B cell (primary cell): ENCODE measurements at regions not wholly inside any gene's neighbourhood (a gene's known extent, or its start where the extent isn't known, plus 50 kb on each side); places are given as distances from the start of the nearest gene placed in this dataset.

Source experiments
- ATAC-seq: fragments of 200-7000 bp; cut with Tn5 transposase; one replicate; pipeline ENCODE4 v1.10.0; 2021; ENCODE audit warnings: low read depth, mild to moderate bottlenecking, moderate number of reproducible peaks, moderate library complexity
- CTCF ChIA-PET: fragments of 350-600 bp; sonication (Branson Sonifier 250); formaldehyde crosslinking; loops from one replicate; lab custom pipeline; 2021; ENCODE audit warnings: antibody characterized with exemption, inconsistent platforms; lab: Charles Lee
- POLR2A ChIA-PET: fragments of 350-600 bp; sonication (Branson Sonifier 250); formaldehyde crosslinking; loops from one replicate; lab custom pipeline; 2021; ENCODE audit warnings: antibody characterized with exemption; lab: Charles Lee
- DNase-seq: peaks from one replicate; pipeline ENCODE4 v3.0.0; 2013
- H2AFZ ChIP-seq: 2 replicates; pipeline ENCODE4 v1.6.1; 2012; ENCODE audit warnings: mild to moderate bottlenecking, low read depth, low read length; ENCODE audit not compliant: insufficient read depth, poor library complexity, severe bottlenecking
- H3K27ac ChIP-seq, 2 donors: 1 replicate in 1 of 2; 2 replicates in 1 of 2; pipeline ENCODE4 v1.5.1; 2012 to 2013; ENCODE audit warnings: low read length in 2 of 2, mild to moderate bottlenecking in 2 of 2, moderate library complexity in 1 of 2
- H3K27me3 ChIP-seq, 4 experiments: fragments of 200-600 bp in 1 of 4; sonication (generic) in 1 of 4; replicated peaks in 1 of 4; 1 replicate in 2 of 4; 2 replicates in 2 of 4; pipeline versions ENCODE4 v1.6.1 to v1.7.0; 2013 to 2016; ENCODE audit warnings: low read length in 3 of 4, mild to moderate bottlenecking in 2 of 4, mixed read lengths in 1 of 4, moderate library complexity in 1 of 4; ENCODE audit not compliant: insufficient read depth in 4 of 4, control insufficient read depth in 3 of 4; ENCODE audit errors: control extremely low read depth in 1 of 4
- H3K36me3 ChIP-seq, 2 experiments: replicated peaks in 1 of 2; 1 replicate in 1 of 2; 2 replicates in 1 of 2; pipeline versions ENCODE4 v1.6.1 to v1.7.1; 2013; ENCODE audit warnings: low read length in 1 of 2; ENCODE audit not compliant: insufficient read depth in 2 of 2, control insufficient read depth in 1 of 2; ENCODE audit errors: control extremely low read depth in 1 of 2, extremely low read depth in 1 of 2
- H3K4me1 ChIP-seq, 2 donors: fragments of 200-600 bp in 1 of 2; sonication (generic) in 1 of 2; 1 replicate in 1 of 2; 2 replicates in 1 of 2; pipeline versions ENCODE4 v1.5.1 to v1.6.1; 2013 to 2017; ENCODE audit warnings: low read length in 2 of 2; ENCODE audit not compliant: control insufficient read depth in 2 of 2, insufficient read depth in 2 of 2
- H3K4me2 ChIP-seq: replicated peaks from 2 replicates; pipeline ENCODE3; 2012; ENCODE audit warnings: mild to moderate bottlenecking, low read depth, low read length; ENCODE audit not compliant: poor library complexity, severe bottlenecking
- H3K4me3 ChIP-seq, 5 experiments: fragments of 200-600 bp in 1 of 5; sonication (generic) in 1 of 5; 1 replicate in 3 of 5; 2 replicates in 2 of 5; pipeline versions ENCODE4 v1.5.1 to v1.7.0; 2011 to 2016; ENCODE audit warnings: low read length in 4 of 5, mild to moderate bottlenecking in 4 of 5, low read depth in 2 of 5, control low read depth in 1 of 5, moderate library complexity in 1 of 5; ENCODE audit not compliant: insufficient read depth in 1 of 5; ENCODE audit errors: control extremely low read depth in 1 of 5, extremely low read depth in 1 of 5
- H3K79me2 ChIP-seq: fragments of 200-600 bp; sonication (generic); one replicate; pipeline ENCODE4 v1.6.0; 2016; ENCODE audit warnings: low read length; ENCODE audit not compliant: control insufficient read depth, insufficient read depth
- H3K9ac ChIP-seq: fragments of 200-600 bp; sonication (generic); 2 replicates; pipeline ENCODE4 v1.6.1; 2017; ENCODE audit warnings: mild to moderate bottlenecking, low read length, moderate library complexity
- H3K9me3 ChIP-seq, 3 donors: one replicate each; pipeline versions ENCODE4 v1.6.1 to v1.7.1; 2013; ENCODE audit warnings: low read length in 2 of 3; ENCODE audit not compliant: control insufficient read depth in 2 of 3, insufficient read depth in 1 of 3; ENCODE audit errors: control extremely low read depth in 1 of 3
- H4K20me1 ChIP-seq: 2 replicates; pipeline ENCODE4 v1.6.0; 2012; ENCODE audit warnings: mild to moderate bottlenecking, low read length; ENCODE audit not compliant: insufficient read depth, control insufficient read depth, poor library complexity, severe bottlenecking
- H3K27ac Mint-ChIP-seq: one replicate; pipeline ENCODE4 v1.8.0; 2021; ENCODE audit warnings: mixed read lengths
- H3K27me3 Mint-ChIP-seq: one replicate; pipeline ENCODE4 v1.8.0; 2021; ENCODE audit warnings: mixed read lengths
- H3K4me1 Mint-ChIP-seq: one replicate; pipeline ENCODE4 v1.8.0; 2021; ENCODE audit warnings: mixed read lengths
- H3K4me3 Mint-ChIP-seq: one replicate; pipeline ENCODE4 v1.8.0; 2021; ENCODE audit warnings: mixed read lengths
- H3K9me3 Mint-ChIP-seq: one replicate; pipeline ENCODE4 v1.8.0; 2022; ENCODE audit warnings: mixed read lengths; ENCODE audit not compliant: insufficient read depth
- CTCF ChIP-seq: fragments of 200-600 bp; IDR thresholded peaks from one replicate; pipeline ENCODE4 v1.8.0; 2022; ENCODE audit warnings: antibody characterized with exemption, mild to moderate bottlenecking
- EZH2 ChIP-seq: IDR thresholded peaks from 2 replicates; pipeline ENCODE4 v1.6.1; 2012; ENCODE audit warnings: borderline replicate concordance, low read depth, mild to moderate bottlenecking, moderate library complexity, low read length; ENCODE audit not compliant: insufficient read depth, poor library complexity, severe bottlenecking
- WGBS: methylation state at CpG from one replicate; pipeline ENCODE4 v1.1.5; 2013; ENCODE audit warnings: missing lambda C conversion rate; ENCODE audit not compliant: insufficient coverage; 5-methylcytosine and 5-hydroxymethylcytosine counted together
- intact Hi-C: fragments of 100-400 bp; cut with micrococcal nuclease; formaldehyde crosslinking; loops from one replicate; pipeline ENCODE4 v1.10.0; 2022

DNA sequence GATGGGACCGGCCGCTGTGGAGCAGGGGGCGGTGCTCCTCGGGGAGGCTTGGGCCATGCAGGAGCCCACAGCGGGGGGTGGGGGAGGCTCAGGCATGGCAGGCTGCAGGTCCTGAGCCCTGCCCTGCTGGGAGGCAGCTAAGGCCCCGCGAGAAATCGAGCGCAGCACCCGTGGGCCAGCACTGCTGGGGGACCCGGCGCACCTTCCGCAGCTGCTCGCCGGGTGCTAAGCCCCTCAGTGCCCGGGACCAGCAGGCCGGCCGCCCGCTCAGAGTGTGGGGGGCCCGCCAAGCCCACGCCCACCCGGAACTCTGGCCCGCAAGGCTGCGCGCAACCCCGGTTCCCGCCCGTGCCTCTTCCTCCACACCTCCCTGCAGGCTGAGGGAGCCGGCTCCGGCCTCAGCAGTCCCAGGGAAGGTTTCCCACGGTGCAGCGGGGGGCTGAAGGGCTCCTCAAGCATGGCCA lies 131.5 kb downstream of the SNX18 start:
- no peaks in the 10 kb centered on the region for H3K9me3 Mint-ChIP-seq
- ChIA-PET CTCF (interaction anchor here (0.5 to 1.8 kb wide), 6 partner anchors 9 to 195 kb away, joined by 3 to 8 read pairs (median 4); partner anchors contain the start of gene SNX18), POLR2A (no interaction called here)
- Histone ChIP-seq H4K20me1 (no peaks in the 10 kb centered on the region), H3K9ac (no peak overlapping the region), H3K79me2 (no peaks in the 10 kb centered on the region), H3K9me3 (peaks cover 0 to 11% (median 0%) of the 10 kb centered on the region in 3 donors), H3K27me3 (no peaks in the 10 kb centered on the region), H3K4me2 (no peak overlapping the region), H3K27ac (peak overlapping the region in 1 of 2 donors; percentile 87), H3K4me3 (no peak overlapping the region), H2AFZ (no peak overlapping the region), H3K4me1 (peaks cover 58 to 63% of the 10 kb centered on the region in 2 donors), H3K36me3 (no peaks in the 10 kb centered on the region)
- peaks cover 56% of the 10 kb centered on the region for H3K4me1 Mint-ChIP-seq
- H3K4me3 Mint-ChIP-seq = no peak overlapping the region
- ATAC-seq = no peak
- peak overlapping the region; percentile 66 for H3K27ac Mint-ChIP-seq
- no peaks in the 10 kb centered on the region for H3K27me3 Mint-ChIP-seq
- no peak for DNase-seq
- TF ChIP-seq CTCF (no peak), EZH2 (no peak)
- 96% methylated on average over 26 of the region's 32 CpGs for WGBS
- intact Hi-C loops = loop anchor here (10.0 kb wide), 1 partner anchor 334 kb away; the partner anchor contains the start of gene ARL15

DNA sequence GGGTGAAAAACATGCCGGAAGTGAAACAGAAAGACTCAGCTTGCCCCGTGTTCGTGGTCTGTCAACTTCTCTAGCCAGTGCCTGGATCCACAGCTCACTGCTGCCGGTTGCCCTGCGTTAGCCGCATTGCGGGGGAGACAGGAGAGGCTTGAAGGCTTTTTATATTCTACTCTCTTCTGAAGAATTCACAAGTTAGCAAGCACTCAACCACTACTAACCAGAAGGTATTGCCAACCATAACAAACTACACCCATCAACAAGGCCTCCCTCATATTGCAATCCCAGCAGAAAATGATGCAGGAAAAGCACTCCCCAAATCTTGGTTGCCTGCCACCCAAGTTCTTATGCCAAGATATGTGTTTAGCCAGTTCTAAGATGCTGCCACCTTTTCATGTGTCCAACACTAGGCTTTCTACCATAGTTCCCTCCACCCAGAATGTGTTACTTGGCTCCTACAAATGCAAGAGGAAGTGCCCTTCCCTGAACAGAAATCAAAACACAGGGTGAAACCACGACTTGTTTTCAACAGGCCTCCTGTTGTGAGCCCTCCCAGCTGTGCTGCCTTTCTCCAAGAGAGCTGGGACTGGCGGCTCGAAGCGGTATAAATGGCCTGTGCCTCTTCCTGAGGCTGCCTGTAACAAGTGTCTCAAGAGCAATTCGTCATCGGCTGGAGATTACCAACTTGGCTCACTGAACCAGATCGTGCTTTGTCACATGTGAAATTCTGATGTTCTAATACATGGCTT lies 129.0 kb downstream of the SNX18 start:
- POLR2A ChIA-PET = interaction anchor here (0.6 to 1.4 kb wide), 4 partner anchors 27 to 220 kb away, joined by 3 to 6 read pairs (median 4); no protein-coding TSS in a partner anchor
- Histone ChIP-seq H3K27ac (peak overlapping the region; percentile 87 to 88), H4K20me1 (no peaks in the 10 kb centered on the region), H3K4me1 (peaks cover 61 to 67% of the 10 kb centered on the region in 2 donors), H3K36me3 (no peaks in the 10 kb centered on the region), H3K9ac (peak overlapping the region; percentile 43), H3K4me2 (peak overlapping the region; percentile 69), H3K79me2 (no peaks in the 10 kb centered on the region), H3K27me3 (no peaks in the 10 kb centered on the region), H2AFZ (peak overlapping the region; percentile 66), H3K9me3 (peaks cover 0 to 11% (median 0%) of the 10 kb centered on the region in 3 donors), H3K4me3 (peak overlapping the region; percentile 7 to 49 (median 41))
- H3K4me3 Mint-ChIP-seq = peak overlapping the region; percentile 79
- CTCF ChIA-PET = interaction anchor here (0.9 to 3.4 kb wide), 15 partner anchors 23 to 221 kb away, joined by 3 to 23 read pairs (median 3); partner anchors contain the start of gene SNX18
- DNase-seq (peak; percentile 88), ATAC-seq (peak; percentile 89)
- TF ChIP-seq EZH2 (no peak), CTCF (no peak)
- no peaks in the 10 kb centered on the region for H3K27me3 Mint-ChIP-seq
- peak overlapping the region; percentile 98 for H3K27ac Mint-ChIP-seq
- no peaks in the 10 kb centered on the region for H3K9me3 Mint-ChIP-seq
- intact Hi-C loops = loop anchor here (1.0 to 10.0 kb wide), 6 partner anchors 27 to 332 kb away; partner anchors contain the start of genes ARL15 and SNX18
- 1% methylated on average over 11 of the region's 14 CpGs for WGBS
- peaks cover 68% of the 10 kb centered on the region for H3K4me1 Mint-ChIP-seq
